OCI-LY3 (cell line): ENCODE measurements at regions not wholly inside any gene's neighbourhood (a gene's known extent, or its start where the extent isn't known, plus 50 kb on each side); places are given as distances from the start of the nearest gene placed in this dataset.

Source experiments
- H2AFZ ChIP-seq: fragments of 200-600, 300-600 bp; shearing (Covaris generic); 2 replicates; pipeline ENCODE4 v1.6.0; 2014; ENCODE audit warnings: antibody characterized with exemption, low read depth, low read length
- H3K27ac ChIP-seq: fragments of 200-600, 300-600 bp; sonication (generic); 2 replicates; pipeline ENCODE4 v1.5.1; 2014; ENCODE audit warnings: mild to moderate bottlenecking, low read length, moderate library complexity, mixed read lengths
- H3K27me3 ChIP-seq: fragments of 200-600, 300-600 bp; sonication (generic); 2 replicates; pipeline ENCODE4 v1.6.1; 2014; ENCODE audit warnings: low read depth, low read length, mixed read lengths
- H3K36me3 ChIP-seq: fragments of 200-600, 300-600 bp; sonication (generic); replicated peaks from 2 replicates; pipeline ENCODE3; 2014; ENCODE audit warnings: low read depth, low read length, mixed read lengths
- H3K4me1 ChIP-seq: fragments of 300-600, 200-600 bp; sonication (generic); 2 replicates; pipeline ENCODE4 v1.6.1; 2014; ENCODE audit warnings: low read length, mixed read lengths
- H3K4me2 ChIP-seq: fragments of 200-600, 300-600 bp; sonication (generic); 2 replicates; pipeline ENCODE4 v1.6.1; 2014; ENCODE audit warnings: low read length, mixed read lengths
- H3K4me3 ChIP-seq: fragments of 300-600, 200-600 bp; sonication (generic); 2 replicates; pipeline ENCODE4 v1.5.1; 2014; ENCODE audit warnings: antibody characterized with exemption, mild to moderate bottlenecking, low read length, moderate library complexity
- H3K79me2 ChIP-seq: fragments of 300-600, 200-600 bp; shearing (Covaris generic); 2 replicates; pipeline ENCODE4 v1.6.1; 2014; ENCODE audit warnings: mild to moderate bottlenecking, low read length, mixed read lengths
- H3K9ac ChIP-seq: fragments of 300-600, 200-600 bp; shearing (Covaris generic); 2 replicates; pipeline ENCODE4 v1.6.0; 2014; ENCODE audit warnings: mild to moderate bottlenecking, low read length, moderate library complexity
- H3K9me3 ChIP-seq: fragments of 200-600, 300-600 bp; shearing (Covaris generic); 2 replicates; pipeline ENCODE4 v1.6.1; 2014; ENCODE audit warnings: low read length, mixed read lengths; ENCODE audit not compliant: insufficient read depth
- H4K20me1 ChIP-seq: fragments of 200-600, 300-600 bp; sonication (generic); 2 replicates; pipeline ENCODE4 v1.6.1; 2016; ENCODE audit warnings: low read length, mixed read lengths; ENCODE audit not compliant: insufficient read depth
- CTCF ChIP-seq: fragments of 200-600, 300-600 bp; sonication (generic); IDR thresholded peaks from 2 replicates; pipeline ENCODE4 v1.5.1; 2014; ENCODE audit warnings: antibody characterized with exemption, low read length, low read depth
- EZH2phosphoT487 ChIP-seq: fragments of 200-600 bp; shearing (Covaris generic); IDR thresholded peaks from 2 replicates; pipeline ENCODE4 v1.6.1; 2018; ENCODE audit warnings: antibody characterized with exemption, mixed run types, low read depth

- peak overlapping the region; percentile 50 for H3K4me3 ChIP-seq
These were observed 128.5 kb upstream of the ARX start for GRCh38 chrX:25144043-25144940.

GRCh38 chrX:25143596-25143995 lies 127.8 kb upstream of the ARX start:
- Histone ChIP-seq H3K36me3 (no peaks in the 10 kb centered on the region), H3K27ac (no peak overlapping the region), H4K20me1 (no peaks in the 10 kb centered on the region), H3K4me2 (no peak overlapping the region; the same call in 1 of the 2 replicates), H3K4me1 (no peaks in the 10 kb centered on the region), H3K4me3 (no peak overlapping the region), H3K9ac (no peak overlapping the region), H3K9me3 (no peaks in the 10 kb centered on the region), H2AFZ (no peak overlapping the region), H3K27me3 (no peaks in the 10 kb centered on the region), H3K79me2 (no peaks in the 10 kb centered on the region)
- TF ChIP-seq EZH2phosphoT487 (no peak), CTCF (no peak)

More at GRCh38 chrX:25144043-25144940, 128.5 kb upstream of the ARX start:
- H3K79me2 ChIP-seq: no peaks in the 10 kb centered on the region
- no peak overlapping the region for H3K27ac ChIP-seq
- no peaks in the 10 kb centered on the region for H3K27me3 ChIP-seq
- no peaks in the 10 kb centered on the region for H3K4me1 ChIP-seq
- no peak overlapping the region for H3K9ac ChIP-seq
- no peaks in the 10 kb centered on the region for H4K20me1 ChIP-seq
- H3K4me2 ChIP-seq: peak overlapping the region; percentile 74
- peak overlapping the region; percentile 34; the same call in 1 of the 2 replicates for H2AFZ ChIP-seq
- no peak for TF ChIP-seq EZH2phosphoT487
- peak; percentile 85 for TF ChIP-seq CTCF
- H3K36me3 ChIP-seq: no peaks in the 10 kb centered on the region
- H3K9me3 ChIP-seq: no peaks in the 10 kb centered on the region

DNA sequence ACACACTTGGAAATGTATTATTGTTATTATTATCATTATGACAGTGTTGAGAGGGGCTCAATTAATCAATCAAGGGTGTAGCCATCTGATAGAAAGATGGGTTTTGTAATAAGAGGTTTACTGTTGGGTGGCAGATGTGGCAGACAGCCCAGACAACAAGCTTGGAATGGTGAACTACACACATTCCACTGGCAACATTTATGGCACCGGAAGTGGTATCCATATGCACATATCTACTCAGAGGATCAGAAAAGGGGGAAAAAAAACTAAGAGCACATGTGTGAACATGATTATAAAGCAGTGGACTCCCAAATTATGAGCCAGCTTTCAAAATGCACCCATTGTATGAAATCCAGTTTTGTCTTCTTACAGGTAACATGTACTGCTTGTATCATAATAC lies 125.9 kb upstream of the ARX start:
- Histone ChIP-seq H3K9ac (no peak overlapping the region), H3K4me2 (no peak overlapping the region), H3K27me3 (no peaks in the 10 kb centered on the region), H3K4me3 (no peak overlapping the region), H3K9me3 (no peaks in the 10 kb centered on the region), H3K79me2 (no peaks in the 10 kb centered on the region), H3K36me3 (no peaks in the 10 kb centered on the region), H3K27ac (no peak overlapping the region), H2AFZ (no peak overlapping the region), H4K20me1 (no peaks in the 10 kb centered on the region), H3K4me1 (no peaks in the 10 kb centered on the region)
- TF ChIP-seq CTCF (no peak), EZH2phosphoT487 (no peak)

DNA sequence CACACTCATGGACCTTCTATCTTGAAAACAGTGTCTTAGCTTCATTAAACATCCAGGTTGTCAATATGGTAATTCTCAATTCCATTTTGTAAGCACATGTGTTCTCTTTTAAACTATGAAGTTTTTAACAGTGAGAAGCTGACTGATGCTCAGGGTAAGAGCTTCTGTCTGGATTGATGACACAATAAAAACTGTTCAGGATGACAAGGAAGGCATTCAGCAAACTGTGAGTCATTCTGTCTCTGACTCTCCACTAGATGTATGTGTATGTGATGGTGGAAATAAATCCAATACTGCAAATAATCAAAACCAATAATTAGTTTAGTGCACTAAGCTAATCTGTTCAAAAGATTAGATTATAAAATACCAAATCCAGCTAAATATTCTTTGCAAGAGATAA lies 115.3 kb upstream of the ARX start:
- H3K27ac ChIP-seq: no peak overlapping the region
- H3K79me2 ChIP-seq: no peaks in the 10 kb centered on the region
- H3K4me2 ChIP-seq: no peak overlapping the region
- H3K4me1 ChIP-seq: no peaks in the 10 kb centered on the region
- H3K9ac ChIP-seq: no peak overlapping the region
- H3K27me3 ChIP-seq: peaks cover 3% of the 10 kb centered on the region; the same call in 1 of the 2 replicates
- H3K4me3 ChIP-seq: no peak overlapping the region
- no peaks in the 10 kb centered on the region for H4K20me1 ChIP-seq
- no peaks in the 10 kb centered on the region for H3K9me3 ChIP-seq
- H3K36me3 ChIP-seq: no peaks in the 10 kb centered on the region
- no peak overlapping the region for H2AFZ ChIP-seq
- TF ChIP-seq EZH2phosphoT487: no peak
- no peak for TF ChIP-seq CTCF
